Glutamatergic neuron (in vitro differentiated cells): ENCODE measurements at regions not wholly inside any gene's neighbourhood (a gene's known extent, or its start where the extent isn't known, plus 50 kb on each side); places are given as distances from the start of the nearest gene placed in this dataset.

ENCODE experiments used
- DNase-seq: peaks from one replicate; pipeline ENCODE4 v3.0.0; 2022
- H3K27ac Mint-ChIP-seq: one replicate; pipeline ENCODE4 v1.8.0; 2020; ENCODE audit warnings: mild to moderate bottlenecking, mixed read lengths, inconsistent platforms; ENCODE audit not compliant: unreplicated experiment
- H3K27me3 Mint-ChIP-seq: one replicate; pipeline ENCODE4 v1.8.0; 2020; ENCODE audit warnings: mild to moderate bottlenecking, moderate library complexity, mixed read lengths, inconsistent platforms; ENCODE audit not compliant: unreplicated experiment
- H3K36me3 Mint-ChIP-seq: one replicate; pipeline ENCODE4 v1.8.0; 2020; ENCODE audit warnings: mild to moderate bottlenecking, mixed read lengths, inconsistent platforms; ENCODE audit not compliant: unreplicated experiment
- H3K4me1 Mint-ChIP-seq: one replicate; pipeline ENCODE4 v1.8.0; 2020; ENCODE audit warnings: mild to moderate bottlenecking, low read depth, mixed read lengths, inconsistent platforms; ENCODE audit not compliant: unreplicated experiment
- H3K4me3 Mint-ChIP-seq: one replicate; pipeline ENCODE4 v1.8.0; 2020; ENCODE audit warnings: mild to moderate bottlenecking, mixed read lengths, inconsistent platforms; ENCODE audit not compliant: unreplicated experiment
- H3K9me3 Mint-ChIP-seq: one replicate; pipeline ENCODE4 v1.8.0; 2020; ENCODE audit warnings: mild to moderate bottlenecking, moderate library complexity, mixed read lengths, inconsistent platforms; ENCODE audit not compliant: unreplicated experiment
- TF ChIP-seq, protein P1 (sequence below): fragments of 200-600 bp; sonication (generic); IDR thresholded peaks from one replicate; pipeline ENCODE4 v1.5.0; 2021; ENCODE audit not compliant: partially characterized antibody, unreplicated experiment

DNA sequence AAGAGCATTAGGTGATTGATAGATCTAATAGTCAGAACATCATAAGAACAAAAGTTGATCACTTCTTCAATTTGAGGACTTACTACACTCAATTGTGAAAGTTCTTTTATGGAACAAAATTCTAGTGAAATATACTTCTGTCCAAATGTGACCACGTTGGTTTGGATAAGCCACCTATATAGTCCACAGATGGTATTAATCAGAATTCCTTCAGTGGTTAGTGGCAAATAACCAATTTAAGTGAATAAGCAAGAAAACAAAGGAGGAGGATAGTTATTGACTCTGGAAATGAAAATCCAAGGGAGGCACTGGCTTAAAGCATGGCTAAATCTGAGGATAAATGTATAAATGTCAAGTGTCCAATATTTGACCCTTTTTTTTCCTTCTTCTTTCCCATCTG lies 268.5 kb upstream of the MARCKS start:
- DNase-seq: no peak
- Mint-ChIP-seq H3K9me3 (peaks cover 3% of the 10 kb centered on the region), H3K27me3 (peaks cover 2% of the 10 kb centered on the region), H3K4me3 (no peak overlapping the region), H3K36me3 (no peaks in the 10 kb centered on the region), H3K27ac (no peak overlapping the region), H3K4me1 (peaks cover 17% of the 10 kb centered on the region)
- TF ChIP-seq, protein P1, sequence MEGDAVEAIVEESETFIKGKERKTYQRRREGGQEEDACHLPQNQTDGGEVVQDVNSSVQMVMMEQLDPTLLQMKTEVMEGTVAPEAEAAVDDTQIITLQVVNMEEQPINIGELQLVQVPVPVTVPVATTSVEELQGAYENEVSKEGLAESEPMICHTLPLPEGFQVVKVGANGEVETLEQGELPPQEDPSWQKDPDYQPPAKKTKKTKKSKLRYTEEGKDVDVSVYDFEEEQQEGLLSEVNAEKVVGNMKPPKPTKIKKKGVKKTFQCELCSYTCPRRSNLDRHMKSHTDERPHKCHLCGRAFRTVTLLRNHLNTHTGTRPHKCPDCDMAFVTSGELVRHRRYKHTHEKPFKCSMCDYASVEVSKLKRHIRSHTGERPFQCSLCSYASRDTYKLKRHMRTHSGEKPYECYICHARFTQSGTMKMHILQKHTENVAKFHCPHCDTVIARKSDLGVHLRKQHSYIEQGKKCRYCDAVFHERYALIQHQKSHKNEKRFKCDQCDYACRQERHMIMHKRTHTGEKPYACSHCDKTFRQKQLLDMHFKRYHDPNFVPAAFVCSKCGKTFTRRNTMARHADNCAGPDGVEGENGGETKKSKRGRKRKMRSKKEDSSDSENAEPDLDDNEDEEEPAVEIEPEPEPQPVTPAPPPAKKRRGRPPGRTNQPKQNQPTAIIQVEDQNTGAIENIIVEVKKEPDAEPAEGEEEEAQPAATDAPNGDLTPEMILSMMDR: no peak

DNA sequence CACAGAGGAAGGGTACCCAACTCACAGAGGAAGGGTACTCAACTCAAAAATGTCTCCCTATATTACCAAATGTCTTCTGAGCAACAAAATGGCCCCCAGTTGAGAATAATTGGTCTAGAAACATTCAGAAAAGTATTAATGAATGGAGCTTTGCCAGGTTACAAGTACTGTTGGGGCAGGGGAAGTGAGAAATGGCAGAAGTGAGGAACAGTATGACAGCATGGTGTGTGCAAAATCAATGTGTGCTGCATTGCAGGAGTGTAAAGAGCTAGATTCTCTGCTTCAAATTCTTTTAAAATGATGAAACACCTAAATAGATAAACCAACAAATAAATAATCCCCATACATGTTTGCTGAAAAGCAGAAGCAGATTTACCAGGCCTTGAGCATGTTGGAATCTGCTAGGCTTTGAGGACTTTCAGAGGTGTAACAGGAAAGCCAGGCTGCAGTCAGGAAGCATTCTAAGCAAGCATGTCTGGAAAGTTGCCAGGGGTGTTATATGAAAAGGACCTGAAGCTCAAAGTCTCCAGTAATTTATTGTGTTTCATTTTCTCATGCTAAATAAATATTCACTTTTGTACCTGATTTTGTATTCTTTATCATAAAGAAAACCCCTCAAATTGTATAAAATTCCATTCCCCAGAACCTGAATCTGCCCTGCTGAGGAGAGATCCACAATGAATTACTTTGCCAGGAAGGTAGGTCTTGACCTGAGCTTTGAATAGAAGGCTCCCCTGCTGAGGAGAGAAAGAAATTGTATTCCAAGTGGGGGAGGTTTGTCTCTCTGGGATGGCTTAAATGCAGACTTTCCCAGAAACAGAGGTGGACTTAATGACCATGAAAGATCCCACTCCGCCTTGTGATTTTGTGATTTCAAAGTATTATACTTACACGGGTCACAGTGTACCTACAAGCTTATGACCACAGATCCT lies 265.0 kb upstream of the MARCKS start:
- H3K36me3 Mint-ChIP-seq: no peaks in the 10 kb centered on the region
- H3K4me3 Mint-ChIP-seq: no peak overlapping the region
- no peak for DNase-seq
- TF ChIP-seq, protein P1: no peak
- H3K9me3 Mint-ChIP-seq: no peaks in the 10 kb centered on the region
- H3K27ac Mint-ChIP-seq: peak overlapping the region; percentile 41
- H3K27me3 Mint-ChIP-seq: peaks cover 2% of the 10 kb centered on the region
- peaks cover 20% of the 10 kb centered on the region for H3K4me1 Mint-ChIP-seq

DNA sequence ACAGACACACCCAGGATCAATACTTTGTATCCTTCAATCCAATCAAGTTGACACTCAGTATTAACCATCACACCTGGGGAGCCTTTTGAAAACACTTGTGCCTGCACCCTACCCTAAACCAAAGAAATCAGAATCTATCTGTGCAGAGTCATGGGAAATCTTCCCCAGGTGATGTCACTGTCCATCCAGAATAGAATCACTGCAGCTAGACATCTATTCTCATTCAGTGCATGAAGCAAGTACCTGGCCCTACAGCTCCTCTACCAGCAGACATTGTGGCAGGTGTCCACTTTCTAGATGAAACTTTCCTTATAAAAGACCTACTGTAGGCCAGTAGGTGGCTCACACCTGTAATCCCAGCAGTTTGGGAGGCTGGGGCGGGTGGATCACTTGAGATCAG lies 262.4 kb upstream of the MARCKS start:
- Mint-ChIP-seq H3K27me3 (peaks cover 2% of the 10 kb centered on the region), H3K4me1 (peaks cover 18% of the 10 kb centered on the region), H3K4me3 (no peak overlapping the region), H3K9me3 (no peaks in the 10 kb centered on the region), H3K27ac (no peak overlapping the region), H3K36me3 (no peaks in the 10 kb centered on the region)
- no peak for DNase-seq
- TF ChIP-seq, protein P1: no peak

DNA sequence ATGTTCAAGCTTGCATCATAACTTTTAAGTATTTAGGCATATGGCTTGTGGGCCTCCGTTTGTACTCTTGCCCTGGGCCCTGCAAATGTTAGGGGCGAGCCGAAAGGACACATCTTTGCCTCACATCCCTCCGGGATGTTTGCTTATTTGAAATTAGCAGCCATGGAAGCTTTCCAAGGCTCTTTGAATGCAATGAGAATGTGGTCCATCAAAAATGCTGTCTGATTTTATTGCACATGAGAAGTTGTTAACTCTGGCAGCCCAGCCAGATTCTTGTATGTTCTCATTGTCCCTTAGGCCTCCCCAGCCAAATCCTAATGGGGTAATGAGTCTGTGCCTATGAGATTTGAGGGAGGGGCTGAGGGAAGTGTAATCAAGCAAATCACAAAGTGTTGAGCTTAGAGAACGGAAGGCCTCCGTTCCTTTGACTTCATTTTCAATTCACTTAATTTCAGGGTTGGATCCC lies 261.2 kb upstream of the MARCKS start:
- Mint-ChIP-seq H3K4me1 (peaks cover 20% of the 10 kb centered on the region), H3K27me3 (peaks cover 3% of the 10 kb centered on the region)
- TF ChIP-seq, protein P1: no peak

More for the DNA sequence above, 261.2 kb upstream of the MARCKS start:
- Mint-ChIP-seq H3K9me3 (no peaks in the 10 kb centered on the region), H3K36me3 (no peaks in the 10 kb centered on the region), H3K27ac (no peak overlapping the region), H3K4me3 (no peak overlapping the region)
- no peak for DNase-seq
